Motor neuron (in vitro differentiated cells): ENCODE measurements at regions not wholly inside any gene's neighbourhood (a gene's known extent, or its start where the extent isn't known, plus 50 kb on each side); places are given as distances from the start of the nearest gene placed in this dataset.
A peak's percentile ranks its signal among the peaks of the same experiment; 100 is the strongest.

Source experiments
- ATAC-seq, 8 experiments: fragments of 200-7000 bp; cut with Tn5 transposase; replicated peaks in 6 of 8; 2 replicates each; pipeline ENCODE4 v1.8.0; 2021; ENCODE audit warnings: mild to moderate bottlenecking in 8 of 8, moderate library complexity in 8 of 8
- H3K27ac ChIP-seq, 2 donors: fragments of 250-450 bp; sonication (Bioruptor Pico); 2 replicates each; pipeline ENCODE4 v1.9.0; 2021; ENCODE audit warnings: antibody characterized with exemption in 2 of 2, mild to moderate bottlenecking in 2 of 2, moderate library complexity in 1 of 2
- H3K4me1 ChIP-seq, 2 donors: fragments of 250-450 bp; sonication (Bioruptor Pico); replicated peaks in 1 of 2; 2 replicates each; pipeline ENCODE4 v1.6.1; 2021; ENCODE audit warnings: antibody characterized with exemption in 2 of 2, mild to moderate bottlenecking in 2 of 2, moderate library complexity in 1 of 2
- H3K4me3 ChIP-seq, 5 donors: fragments of 250-450 bp; sonication (Bioruptor Pico); 2 replicates each; pipeline ENCODE4 v1.9.0; 2021; ENCODE audit warnings: antibody characterized with exemption in 5 of 5, mild to moderate bottlenecking in 5 of 5, moderate library complexity in 4 of 5
- WGBS, 10 experiments: fragments of 450-650 bp; shearing (Covaris generic); methylation state at CpG; one replicate each; pipeline ENCODE4 v1.0.0; 2022; 5-methylcytosine and 5-hydroxymethylcytosine counted together
- in situ Hi-C, 9 experiments: fragments of 400-800 bp; cut with MboI; loops; one replicate each; pipeline ENCODE4 v1.15.0; 2021; ENCODE audit warnings: low sequenced_read_pairs in 9 of 9, low pct_unique_long_range_greater_than_20kb in 2 of 9; ENCODE audit not compliant: unreplicated experiment in 9 of 9

GRCh38 chr22:44627521-44628139 lies 74.4 kb upstream of the PRR5 start:
- Histone ChIP-seq H3K4me1 (peaks cover 13 to 24% of the 10 kb centered on the region in 2 donors), H3K4me3 (no peak overlapping the region), H3K27ac (no peak overlapping the region)
- 60 to 100% (median 61%) methylated on average over 1 to 3 of the region's 19 CpGs; no CpG with 5 or more reads in 7 of the 10 experiments for WGBS, 10 experiments
- in situ Hi-C loops = loop anchor here (10.0 to 25.0 kb wide), 6 partner anchors 533 to 1240 kb away; partner anchors contain the start of gene PARVB (in 1 of the 9)
- ATAC-seq = no peak

DNA sequence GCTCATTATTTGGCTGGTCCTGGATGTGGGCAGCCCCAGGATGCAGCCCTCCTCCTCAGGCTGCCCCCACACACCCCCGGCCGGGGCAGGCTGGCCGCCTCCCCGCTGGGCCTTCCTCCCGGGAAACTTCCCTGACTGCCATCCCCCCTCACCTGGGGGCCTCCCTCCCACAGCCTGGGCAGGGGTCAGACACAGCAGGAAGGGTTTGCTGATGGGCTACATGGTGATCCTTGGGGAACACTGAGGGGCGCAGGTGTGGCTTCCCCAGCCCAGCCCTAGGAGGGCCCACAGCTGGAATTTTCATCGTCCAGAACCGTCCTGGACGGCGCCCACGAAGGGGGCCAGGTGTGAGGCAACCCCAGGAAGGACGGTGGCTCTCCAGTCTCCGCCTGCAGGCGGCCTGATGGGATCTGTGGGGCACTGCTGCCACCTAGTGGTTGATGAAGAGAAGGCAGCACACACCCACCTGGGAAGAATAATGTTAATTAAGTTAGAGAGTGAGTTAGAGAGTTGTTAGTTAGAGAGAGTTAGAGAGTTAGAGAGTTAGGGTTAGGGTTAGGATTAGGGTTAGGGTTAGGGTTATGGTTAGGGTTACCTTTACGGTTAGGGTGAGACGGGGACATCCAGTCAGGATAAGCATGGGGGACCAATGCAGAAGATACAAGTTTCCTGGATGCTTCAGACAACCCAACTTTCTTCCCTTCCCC lies 75.9 kb upstream of the PRR5 start:
- ATAC-seq = peak; percentile 41 to 88 (median 51)
- WGBS, 10 experiments = 0% methylated on average over 1 to 2 of the region's 16 CpGs; no CpG with 5 or more reads in 7 of the 10 experiments
- in situ Hi-C loops = loop anchor here (10.0 to 25.0 kb wide), 6 partner anchors 531 to 1239 kb away; partner anchors contain the start of gene PARVB (in 1 of the 9)
- H3K27ac ChIP-seq = no peak overlapping the region
- peaks cover 24 to 39% of the 10 kb centered on the region in 2 donors for H3K4me1 ChIP-seq
- H3K4me3 ChIP-seq = no peak overlapping the region

DNA sequence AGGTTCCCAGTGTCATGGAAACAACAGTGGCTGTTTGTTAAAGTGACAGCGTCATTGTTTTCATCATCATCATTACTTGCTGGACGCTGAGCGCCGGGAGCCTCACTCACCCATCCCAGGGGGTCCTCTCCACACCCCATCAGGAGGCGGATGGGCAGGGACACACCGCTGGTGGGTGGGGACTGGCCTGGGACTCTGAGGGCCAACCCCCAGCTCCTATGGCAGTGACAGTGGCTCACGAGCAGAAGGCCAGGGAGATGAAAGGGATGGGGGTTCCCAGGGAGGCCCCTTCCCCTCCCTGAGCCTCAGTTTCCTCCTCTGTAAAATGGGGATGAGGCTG lies 76.6 kb upstream of the PRR5 start:
- WGBS, 10 experiments = 47% methylated on average over 3 of the region's 7 CpGs; no CpG with 5 or more reads in 9 of the 10 experiments
- no peak overlapping the region for H3K27ac ChIP-seq

GRCh38 chr22:44624689-44625420 lies 77.1 kb upstream of the PRR5 start:
- peak in 1 of 8 experiments; percentile 1 for ATAC-seq
- Histone ChIP-seq H3K4me3 (no peak overlapping the region), H3K27ac (no peak overlapping the region), H3K4me1 (peaks cover 35 to 50% of the 10 kb centered on the region in 2 donors)
- 83 to 100% (median 88%) methylated on average over 5 to 11 of the region's 27 CpGs; no CpG with 5 or more reads in 7 of the 10 experiments for WGBS, 10 experiments
- in situ Hi-C loops = loop anchor here (10.0 to 25.0 kb wide), 6 partner anchors 530 to 1238 kb away; partner anchors contain the start of gene PARVB (in 1 of the 9)

More for the DNA sequence above, 76.6 kb upstream of the PRR5 start:
- H3K4me1 ChIP-seq = peaks cover 30 to 44% of the 10 kb centered on the region in 2 donors
- in situ Hi-C loops = loop anchor here (10.0 to 25.0 kb wide), 6 partner anchors 531 to 1238 kb away; partner anchors contain the start of gene PARVB (in 1 of the 9)
- no peak overlapping the region for H3K4me3 ChIP-seq
- no peak for ATAC-seq

DNA sequence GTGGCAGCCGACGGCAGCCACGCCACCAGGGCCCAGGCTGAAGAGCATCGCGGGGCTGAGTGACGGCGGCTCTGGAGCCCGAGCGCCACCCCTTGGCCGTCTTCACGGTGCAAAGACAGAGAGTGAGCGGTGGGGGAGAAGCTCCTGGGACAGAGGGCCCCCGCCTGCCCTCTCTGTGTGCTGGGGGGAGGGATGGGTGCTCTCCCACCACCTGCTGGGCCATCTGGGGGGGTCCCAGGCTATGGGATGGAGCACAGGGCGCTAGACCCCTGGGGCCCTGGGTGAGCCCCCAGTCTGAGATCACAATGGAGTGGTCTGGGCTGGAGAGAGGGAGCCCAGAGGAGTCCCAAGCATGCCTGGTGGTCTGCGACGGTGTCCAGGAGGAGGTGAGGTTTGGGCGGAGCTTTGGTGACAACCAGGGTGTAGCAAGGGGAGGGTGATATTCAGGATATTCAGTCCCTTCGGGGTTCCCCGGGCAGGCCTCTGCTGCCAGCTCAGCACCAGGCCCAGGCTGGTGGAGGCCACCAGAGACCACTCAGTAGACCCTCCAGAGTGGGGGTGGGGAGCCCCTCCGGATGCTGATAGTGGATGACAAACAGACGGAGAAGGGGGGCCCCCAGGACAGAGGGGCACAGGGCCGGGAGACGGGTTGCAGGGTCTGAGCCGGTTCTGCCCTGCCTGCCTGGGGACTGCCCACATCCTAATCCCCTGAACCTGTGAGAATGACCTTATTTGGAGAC lies 78.1 kb upstream of the PRR5 start:
- peaks cover 36 to 51% of the 10 kb centered on the region in 2 donors for H3K4me1 ChIP-seq
- peak in 7 of 8 experiments; percentile 45 to 65 (median 50) for ATAC-seq
- no peak overlapping the region for H3K4me3 ChIP-seq
- no peak overlapping the region for H3K27ac ChIP-seq
- 100% methylated on average over 4 of the region's 24 CpGs; no CpG with 5 or more reads in 9 of the 10 experiments for WGBS, 10 experiments
- in situ Hi-C loops = loop anchor here in 4 of 9 experiments (10.0 to 25.0 kb wide), 3 partner anchors 529 to 629 kb away; no protein-coding TSS in a partner anchor

DNA sequence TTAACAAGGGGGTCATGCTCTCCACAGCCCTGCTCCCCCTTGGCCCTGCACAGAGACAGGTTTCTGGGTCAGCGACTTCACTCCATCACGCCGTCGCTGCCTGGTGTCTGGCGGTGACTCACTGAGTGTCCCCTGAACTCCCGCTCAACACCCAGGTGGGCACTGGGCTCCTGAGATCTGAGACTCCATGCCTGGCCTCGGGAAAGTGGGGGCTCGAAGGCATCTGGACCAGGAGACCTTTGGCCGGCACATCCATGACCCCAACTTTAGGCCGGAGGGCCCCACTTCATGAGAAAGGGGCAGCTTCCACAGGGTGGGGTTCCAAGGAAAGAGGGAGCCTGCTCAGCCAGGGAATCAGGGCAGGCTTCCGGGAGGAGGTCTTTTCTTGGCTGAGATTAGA lies 79.3 kb upstream of the PRR5 start:
- peaks cover 36 to 51% of the 10 kb centered on the region in 2 donors for H3K4me1 ChIP-seq
- WGBS, 10 experiments = 100% methylated on average over 1 of the region's 11 CpGs; no CpG with 5 or more reads in 9 of the 10 experiments
- in situ Hi-C loops = loop anchor here in 4 of 9 experiments (10.0 to 25.0 kb wide), 3 partner anchors 528 to 628 kb away; no protein-coding TSS in a partner anchor

DNA sequence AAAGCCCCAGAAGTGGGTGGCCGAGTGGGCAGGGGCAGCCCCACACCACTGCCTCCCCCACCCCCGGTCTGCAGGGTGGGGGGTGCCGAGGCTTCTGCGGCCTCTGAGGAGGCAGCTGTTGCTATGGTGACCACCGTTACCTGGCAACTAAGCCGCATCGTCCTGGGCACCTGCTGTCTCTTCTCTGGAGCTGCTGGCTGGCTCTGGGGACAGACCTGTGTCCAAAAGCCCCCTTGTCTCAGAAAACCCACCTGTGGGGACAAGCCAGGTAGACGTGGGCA lies 79.9 kb upstream of the PRR5 start:
- Histone ChIP-seq H3K27ac (no peak overlapping the region), H3K4me1 (peaks cover 36 to 51% of the 10 kb centered on the region in 2 donors), H3K4me3 (no peak overlapping the region)
- 0 to 20% methylated on average over 1 of the region's 8 CpGs; no CpG with 5 or more reads in 8 of the 10 experiments for WGBS, 10 experiments
- in situ Hi-C loops = loop anchor here in 4 of 9 experiments (10.0 to 25.0 kb wide), 3 partner anchors 527 to 627 kb away; no protein-coding TSS in a partner anchor
- ATAC-seq = peak in 5 of 8 experiments; percentile 39 to 54 (median 41)

More for the DNA sequence above, 79.3 kb upstream of the PRR5 start:
- no peak overlapping the region for H3K4me3 ChIP-seq
- ATAC-seq = no peak
- peak overlapping the region in 1 of 2 donors; percentile 21 for H3K27ac ChIP-seq

DNA sequence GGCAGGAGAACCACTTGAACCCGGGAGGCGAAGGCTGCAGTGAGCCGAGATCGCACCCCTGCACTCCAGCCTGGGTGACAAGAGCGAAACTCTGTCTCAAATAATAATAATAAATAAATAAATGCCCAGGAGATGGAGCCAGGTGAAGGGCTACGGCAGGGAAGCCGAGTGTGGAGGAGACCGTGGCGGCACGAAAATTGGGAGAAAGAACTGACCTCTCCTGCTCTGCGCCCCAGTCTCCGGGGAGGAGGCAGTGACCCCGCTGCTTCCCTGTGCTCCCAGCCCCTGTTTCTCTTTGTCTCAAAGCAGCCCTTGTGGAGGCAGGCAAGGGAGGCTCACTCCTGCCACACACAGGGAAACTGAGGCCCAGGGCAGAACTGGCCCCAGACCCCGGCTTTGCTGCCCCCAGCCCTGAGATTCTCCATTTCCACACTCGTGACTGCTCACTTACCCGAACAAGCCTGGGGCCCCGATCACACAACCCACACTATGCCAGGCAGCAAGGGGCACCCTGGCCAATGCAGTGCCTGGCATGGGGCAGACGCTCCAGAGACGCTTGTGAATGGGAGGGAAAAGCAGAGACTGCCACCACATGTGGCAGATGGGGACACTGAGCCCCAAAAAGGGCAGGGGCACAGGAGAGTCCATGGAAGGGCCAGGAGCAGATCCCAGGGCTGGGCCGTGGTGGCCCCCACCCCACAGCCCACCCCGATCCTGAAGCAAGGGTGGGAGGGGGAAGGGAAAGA lies 80.4 kb upstream of the PRR5 start:
- in situ Hi-C loops = loop anchor here in 4 of 9 experiments (10.0 to 25.0 kb wide), 3 partner anchors 527 to 627 kb away; no protein-coding TSS in a partner anchor
- WGBS, 10 experiments = 80 to 100% (median 99%) methylated on average over 1 to 8 of the region's 21 CpGs; no CpG with 5 or more reads in 6 of the 10 experiments
- H3K4me1 ChIP-seq = peaks cover 36 to 51% of the 10 kb centered on the region in 2 donors
- H3K4me3 ChIP-seq = no peak overlapping the region
- ATAC-seq = no peak
- no peak overlapping the region for H3K27ac ChIP-seq

GRCh38 chr22:44620841-44621257 lies 81.2 kb upstream of the PRR5 start:
- Histone ChIP-seq H3K4me1 (peaks cover 36 to 48% of the 10 kb centered on the region in 2 donors), H3K27ac (peak overlapping the region; percentile 40 to 63), H3K4me3 (no peak overlapping the region)
- in situ Hi-C loops = loop anchor here in 4 of 9 experiments (10.0 to 25.0 kb wide), 3 partner anchors 526 to 626 kb away; no protein-coding TSS in a partner anchor
- WGBS, 10 experiments = 60 to 100% (median 100%) methylated on average over 1 to 4 of the region's 13 CpGs; no CpG with 5 or more reads in 7 of the 10 experiments
- ATAC-seq = peak in 3 of 8 experiments; percentile 1 to 5 (median 1)

- ATAC-seq = peak; percentile 53 to 73 (median 70)
- no peak overlapping the region for H3K4me3 ChIP-seq
- H3K4me1 ChIP-seq = peaks cover 33 to 46% of the 10 kb centered on the region in 2 donors
- WGBS, 10 experiments = 4 to 51% (median 8%) methylated on average over 4 to 18 of the region's 48 CpGs; no CpG with 5 or more reads in 7 of the 10 experiments
- H3K27ac ChIP-seq = peak overlapping the region; percentile 40 to 63
- in situ Hi-C loops = loop anchor here in 4 of 9 experiments (10.0 to 25.0 kb wide), 3 partner anchors 525 to 625 kb away; no protein-coding TSS in a partner anchor
Observed at GRCh38 chr22:44620129-44620840, 81.7 kb upstream of the PRR5 start.
